ENCODE measurements at regions not wholly inside any gene's neighbourhood (a gene's known extent, or its start where the extent isn't known, plus 50 kb on each side); places are given as distances from the start of the nearest gene placed in this dataset.
"Not testable (repeated sequence)": the region's sequence is repeated elsewhere in the genome, so short reads cannot be mapped to it uniquely, and the experiment has no call there.

GRCh38 chr2:35538796-35539195 is 816.8 kb upstream of the CRIM1 start:
- DNase-seq: no peak

- DNase-seq: no peak
These were observed 824.9 kb upstream of the CRIM1 start for GRCh38 chr2:35530615-35531135.

- no peak for DNase-seq
These were observed 828.8 kb upstream of the CRIM1 start for GRCh38 chr2:35526741-35527140.

- DNase-seq: no peak
These were observed 833.1 kb upstream of the CRIM1 start for GRCh38 chr2:35522450-35522849.

GRCh38 chr2:35510636-35511035 is 844.9 kb upstream of the CRIM1 start:
- DNase-seq: no peak

- DNase-seq: no peak
These were observed 847.0 kb upstream of the CRIM1 start for GRCh38 chr2:35508601-35509000.

GRCh38 chr2:35504419-35504818 is 851.2 kb upstream of the CRIM1 start:
- no peak for DNase-seq

GRCh38 chr2:35503738-35504199 is 851.8 kb upstream of the CRIM1 start:
- DNase-seq: no peak

GRCh38 chr2:35503311-35503710 is 852.3 kb upstream of the CRIM1 start:
- DNase-seq: no peak

- no peak for DNase-seq
These were observed 854.5 kb upstream of the CRIM1 start for GRCh38 chr2:35501076-35501475.

- no peak for DNase-seq
These were observed 859.6 kb upstream of the CRIM1 start for GRCh38 chr2:35496022-35496421.

GRCh38 chr2:35495182-35495581 is 860.4 kb upstream of the CRIM1 start:
- no peak for DNase-seq

- not testable (repeated sequence) for DNase-seq
These were observed 877.5 kb upstream of the CRIM1 start for GRCh38 chr2:35478121-35478520.

GRCh38 chr2:35468245-35468644 is 887.3 kb upstream of the CRIM1 start:
- DNase-seq: no peak

- no peak for DNase-seq
These were observed 891.6 kb upstream of the CRIM1 start for GRCh38 chr2:35463805-35464596.

GRCh38 chr2:35462226-35462998 is 893.2 kb upstream of the CRIM1 start:
- no peak for DNase-seq

GRCh38 chr2:35461406-35461805 is 894.2 kb upstream of the CRIM1 start:
- DNase-seq: no peak

- no peak for DNase-seq
These were observed 900.5 kb upstream of the CRIM1 start for GRCh38 chr2:35454966-35455638.

- DNase-seq: no peak
These were observed 907.8 kb upstream of the CRIM1 start for GRCh38 chr2:35447821-35448220.

GRCh38 chr2:35447215-35447614 is 908.4 kb upstream of the CRIM1 start:
- DNase-seq: no peak

GRCh38 chr2:35443087-35443486 is 912.5 kb upstream of the CRIM1 start:
- no peak for DNase-seq

- not testable (repeated sequence) for DNase-seq
These were observed 914.0 kb upstream of the CRIM1 start for GRCh38 chr2:35441575-35441974.

- not testable (repeated sequence) for DNase-seq
These were observed 915.3 kb upstream of the CRIM1 start for GRCh38 chr2:35440308-35440707.

All from activated T-cell treated with anti-CD3 and anti-CD28 coated beads, Interleukin-2, amount 50 U/mL, for 48 hours (primary cell).